Pancreas (tissue), 10 donors: ENCODE measurements at regions not wholly inside any gene's neighbourhood (a gene's known extent, or its start where the extent isn't known, plus 50 kb on each side); places are given as distances from the start of the nearest gene placed in this dataset.
"Not testable (repeated sequence)": the region's sequence is repeated elsewhere in the genome, so short reads cannot be mapped to it uniquely, and the experiment has no call there.

Experiments used
- ATAC-seq, 4 donors: fragments of 200-7000 bp; cut with Tn5 transposase; one replicate each; pipeline versions ENCODE4 v1.8.0 to v1.9.1; 2020; ENCODE audit warnings: mild to moderate bottlenecking in 4 of 4, moderate library complexity in 4 of 4
- DNase-seq, 6 donors: peaks; one replicate each; pipeline ENCODE4 v3.0.0-alpha.2; 2020
- FAIRE-seq: peaks from 2 replicates; lab custom pipeline; 2012; peaks lifted over from hg19 to GRCh38; lab: Jason Lieb, UNC
- H3K27ac ChIP-seq, 4 donors: fragments of 200-600 bp; sonication (generic); 1 replicate in 3 of 4; 2 replicates in 1 of 4; pipeline versions ENCODE4 v1.5.0 to v1.8.0; 2020
- H3K27me3 ChIP-seq, 4 donors: fragments of 200-600 bp; one replicate each; pipeline ENCODE4 v1.8.0; 2021
- H3K36me3 ChIP-seq, 3 donors: fragments of 200-600 bp; sonication (generic) in 1 of 3; one replicate each; pipeline versions ENCODE4 v1.5.0 to v1.8.0; 2020 to 2021
- H3K4me1 ChIP-seq, 3 donors: fragments of 200-600 bp; one replicate each; pipeline ENCODE4 v1.8.0; 2021
- H3K4me3 ChIP-seq, 4 donors: fragments of 200-600 bp; sonication (generic) in 2 of 4; one replicate each; pipeline versions ENCODE4 v1.5.0 to v1.8.0; 2020 to 2021
- H3K9me3 ChIP-seq, 4 donors: fragments of 200-600 bp; one replicate each; pipeline ENCODE4 v1.8.0; 2021
- WGBS, 2 donors: extraction: QIAGEN DNeasy Blood & Tissue Kit; methylation state at CpG; one replicate each; pipeline ENCODE4 v1.1.7; 2013; 5-methylcytosine and 5-hydroxymethylcytosine counted together
- intact Hi-C, 3 donors: fragments of 100-400 bp; cut with DNase I; formaldehyde crosslinking; loops; one replicate each; pipeline versions ENCODE4 v1.11.1 to v1.14.2; 2022
- donor health status: healthy with polysubstance abuse.
- donor health status: DM: no; HTN: no; CAD: no; lungs with moderate emphysema.
- donor health status: DM: no; HTN: no; CAD: no.
- donor health status: control.
- donor health status: control.
- donor health status: Bipolar disorder and iron deficiency.
- donor health status: DM: yes; HTN: yes; CAD: no.
- donor health status: DM: no; HTN: no; CAD: no.
- donor health status: DM: no; HTN: no; CAD: no.
- donor health status: DM: yes; HTN: yes; CAD: no.

DNA sequence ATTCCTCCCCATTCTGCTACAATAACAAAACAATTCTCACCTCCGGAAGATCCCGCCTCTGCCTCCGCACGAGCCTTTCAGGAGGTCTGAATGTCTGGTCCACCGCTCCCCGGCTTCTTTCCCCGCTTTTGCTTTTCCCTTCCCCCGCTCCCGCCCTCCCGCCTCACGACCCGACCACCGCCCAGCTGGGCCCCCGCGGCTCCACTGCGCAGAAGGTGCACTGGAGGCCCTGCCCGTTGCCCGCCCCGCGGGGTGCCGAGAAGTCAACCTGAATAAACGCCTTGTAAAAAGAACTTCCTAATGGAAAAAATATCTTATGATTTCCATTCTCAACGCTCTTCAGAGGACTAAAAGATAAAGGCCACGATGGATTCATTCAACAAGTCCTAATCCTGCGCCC is 93.8 kb upstream of the NBPF11 start:
- H3K4me1 ChIP-seq, FAIRE-seq, DNase-seq, H3K36me3 ChIP-seq, H3K9me3 ChIP-seq, H3K27ac ChIP-seq, H3K4me3 ChIP-seq, intact Hi-C loops, H3K27me3 ChIP-seq: not testable (repeated sequence)
- peak in 1 of 4 donors; percentile 34 for ATAC-seq
- 0 to 31% methylated on average over 2 to 14 of the region's 25 CpGs for whole genome bisulfite sequencing, 2 donors

GRCh38 chr1:148245443-148245842 is 93.4 kb upstream of the NBPF11 start:
- ATAC-seq: peak in 3 of 4 donors; percentile 37 to 45 (median 44)
- H3K27me3 ChIP-seq, DNase-seq, H3K27ac ChIP-seq, intact Hi-C loops, H3K4me3 ChIP-seq, FAIRE-seq, H3K9me3 ChIP-seq, H3K4me1 ChIP-seq, H3K36me3 ChIP-seq: not testable (repeated sequence)
- no CpG with 5 or more reads among the region's 6 CpGs for WGBS, 2 donors

DNA sequence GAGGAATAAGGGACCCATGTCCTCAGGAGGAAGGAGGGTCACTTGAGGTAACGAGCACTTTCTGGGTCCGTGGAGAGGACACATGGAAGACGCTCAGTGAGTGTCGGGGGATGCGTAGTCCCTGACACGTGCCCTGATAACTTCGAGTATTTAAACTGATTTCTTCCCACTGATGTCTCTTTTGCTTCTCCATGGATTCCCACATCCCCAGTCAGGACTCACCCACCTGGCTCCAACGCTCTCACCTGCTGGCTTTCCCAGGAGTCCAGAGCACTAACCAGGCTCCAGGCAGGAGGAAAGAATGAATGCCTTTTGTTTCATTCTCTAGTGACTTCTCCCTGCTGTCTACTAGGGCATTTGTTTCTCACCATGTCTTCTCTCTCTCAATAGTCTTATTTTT is 81.2 kb upstream of the NBPF11 start:
- H3K27me3 ChIP-seq, H3K4me1 ChIP-seq, FAIRE-seq, H3K36me3 ChIP-seq, H3K9me3 ChIP-seq, H3K4me3 ChIP-seq, ATAC-seq, intact Hi-C loops, H3K27ac ChIP-seq: not testable (repeated sequence)
- DNase-seq: peak in 1 of 6 donors; percentile 4
- WGBS, 2 donors: 59 to 63% methylated on average over 6 to 7 of the region's 8 CpGs

GRCh38 chr1:148228846-148229245 is 76.8 kb upstream of the NBPF11 start:
- intact Hi-C loops, H3K27me3 ChIP-seq, H3K4me1 ChIP-seq, ATAC-seq, H3K36me3 ChIP-seq, FAIRE-seq, H3K27ac ChIP-seq, H3K9me3 ChIP-seq, H3K4me3 ChIP-seq, DNase-seq: not testable (repeated sequence)
- 77 to 88% methylated on average over 4 of the region's 5 CpGs for WGBS, 2 donors

DNA sequence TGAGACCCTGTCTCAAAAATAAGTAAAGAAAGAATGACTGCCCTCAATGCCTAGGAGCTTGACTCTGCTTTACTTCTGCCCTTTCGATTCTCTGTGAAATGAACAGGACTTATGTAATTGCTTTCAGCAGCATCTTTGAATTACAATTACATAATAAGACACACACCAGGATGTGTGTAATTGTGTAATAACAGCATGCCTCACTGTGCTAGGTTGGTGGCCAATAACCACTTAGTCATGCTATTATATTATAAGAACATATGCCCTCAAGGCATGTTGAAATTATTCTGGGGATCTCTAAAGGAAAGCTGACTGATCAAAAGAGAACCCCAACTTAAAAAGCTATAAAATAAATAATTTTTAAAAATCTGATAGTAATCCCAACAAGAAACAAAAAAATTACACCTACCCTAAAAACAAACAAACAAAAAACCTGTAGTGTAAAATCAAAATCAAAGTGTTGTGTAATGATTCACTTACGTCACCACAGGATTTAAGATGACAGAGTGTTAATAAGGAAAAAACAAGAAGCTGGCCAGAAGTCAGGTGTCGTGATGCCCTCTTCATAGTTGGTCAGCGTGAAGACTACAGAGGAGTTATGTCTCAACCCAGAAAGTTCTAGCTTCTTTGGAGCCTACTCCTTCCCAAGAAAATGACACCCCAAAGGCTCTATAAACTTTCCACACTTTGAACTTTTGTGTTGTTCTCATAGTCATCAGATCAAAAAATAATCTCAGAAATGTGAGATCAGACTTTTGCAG is 70.5 kb upstream of the NBPF11 start:
- H3K9me3 ChIP-seq, FAIRE-seq, H3K4me3 ChIP-seq, H3K27ac ChIP-seq, intact Hi-C loops, H3K4me1 ChIP-seq, ATAC-seq, H3K36me3 ChIP-seq, DNase-seq, H3K27me3 ChIP-seq: not testable (repeated sequence)
- WGBS, 2 donors: no CpG with 5 or more reads among the region's 4 CpGs

DNA sequence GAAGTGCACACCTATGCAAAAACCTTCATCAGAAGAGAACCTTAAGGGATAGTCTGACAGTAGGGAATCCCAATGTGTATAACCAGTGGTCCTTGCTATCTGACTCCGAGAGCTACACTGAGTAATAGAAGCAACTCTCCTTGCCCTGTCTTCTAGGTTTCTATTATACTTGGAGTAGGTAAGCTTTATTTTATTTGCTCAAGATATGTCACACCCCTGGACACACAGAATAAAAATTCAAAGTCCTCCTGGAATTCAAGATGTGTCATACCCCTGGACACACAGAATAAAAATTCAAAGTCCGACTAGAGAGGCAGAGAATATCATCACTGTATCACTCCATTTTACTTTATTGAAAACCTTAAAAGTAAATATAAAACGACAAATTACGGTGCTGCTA is 69.5 kb upstream of the NBPF11 start:
- H3K4me1 ChIP-seq, DNase-seq, H3K9me3 ChIP-seq, ATAC-seq, H3K4me3 ChIP-seq, H3K27me3 ChIP-seq, H3K36me3 ChIP-seq, H3K27ac ChIP-seq, intact Hi-C loops, FAIRE-seq: not testable (repeated sequence)
- WGBS, 2 donors: no CpG with 5 or more reads among the region's 4 CpGs

- ATAC-seq, H3K9me3 ChIP-seq, H3K4me3 ChIP-seq, DNase-seq, FAIRE-seq, H3K36me3 ChIP-seq, H3K4me1 ChIP-seq, H3K27me3 ChIP-seq, H3K27ac ChIP-seq, intact Hi-C loops: not testable (repeated sequence)
- WGBS, 2 donors: no CpG with 5 or more reads among the region's 4 CpGs
Measured at GRCh38 chr1:148219229-148219628, 67.1 kb upstream of the NBPF11 start.

DNA sequence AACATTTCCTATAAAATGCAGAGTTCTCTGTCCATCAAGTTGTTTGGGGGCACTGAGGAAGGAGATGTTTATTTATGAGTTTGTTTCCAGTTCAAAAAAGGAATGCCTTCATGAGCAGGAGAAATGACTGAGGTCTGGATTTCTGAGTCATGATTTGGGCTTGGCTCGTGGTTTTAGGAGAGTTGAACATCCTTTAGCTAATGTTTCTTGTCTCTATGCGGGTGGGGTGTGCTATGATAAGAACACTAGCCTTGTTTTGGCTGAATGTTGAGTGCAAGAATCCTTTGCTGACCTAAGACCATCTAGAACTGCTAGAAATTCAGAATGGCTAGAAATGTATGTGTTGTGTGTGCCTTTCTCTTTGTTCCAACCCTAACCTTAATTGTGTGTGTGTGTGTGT is 59.1 kb upstream of the NBPF11 start:
- H3K36me3 ChIP-seq, ATAC-seq, H3K4me1 ChIP-seq, H3K4me3 ChIP-seq, H3K27me3 ChIP-seq, DNase-seq, H3K9me3 ChIP-seq, H3K27ac ChIP-seq, FAIRE-seq, intact Hi-C loops: not testable (repeated sequence)
- WGBS, 2 donors: no CpG with 5 or more reads among the region's 2 CpGs

DNA sequence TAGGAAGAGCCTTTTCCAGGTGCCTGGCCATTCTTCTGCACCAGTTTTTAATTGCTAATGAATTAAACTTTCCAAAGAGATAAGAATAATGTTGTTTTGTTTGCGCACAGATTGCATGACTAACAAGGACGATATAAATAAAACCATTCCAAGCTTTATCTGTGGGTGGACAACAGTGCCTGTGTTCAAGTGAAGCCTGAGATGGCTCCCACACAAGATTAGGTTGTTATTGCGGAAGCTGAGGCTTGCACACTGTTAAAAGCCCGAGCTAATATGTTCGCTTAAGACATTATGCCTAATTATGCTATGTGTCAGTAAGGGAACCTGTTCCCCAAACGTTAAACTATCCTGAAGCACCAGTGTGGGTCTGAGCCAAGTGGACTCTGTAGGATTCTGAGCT is 58.5 kb upstream of the NBPF11 start:
- no CpG with 5 or more reads among the region's 6 CpGs for WGBS, 2 donors

GRCh38 chr1:148210166-148210565 is 58.1 kb upstream of the NBPF11 start:
- H3K4me3 ChIP-seq, intact Hi-C loops, H3K27ac ChIP-seq, H3K9me3 ChIP-seq, DNase-seq, H3K36me3 ChIP-seq, H3K27me3 ChIP-seq, H3K4me1 ChIP-seq, FAIRE-seq, ATAC-seq: not testable (repeated sequence)
- no CpG with 5 or more reads among the region's 4 CpGs for WGBS, 2 donors

More for the DNA sequence above, 58.5 kb upstream of the NBPF11 start:
- H3K4me1 ChIP-seq, H3K27me3 ChIP-seq, H3K36me3 ChIP-seq, ATAC-seq, H3K27ac ChIP-seq, FAIRE-seq, DNase-seq, intact Hi-C loops, H3K9me3 ChIP-seq, H3K4me3 ChIP-seq: not testable (repeated sequence)

GRCh38 chr1:148202013-148202412 is 49.9 kb upstream of the NBPF11 start:
- DNase-seq, H3K27me3 ChIP-seq, H3K9me3 ChIP-seq, H3K36me3 ChIP-seq, H3K4me1 ChIP-seq, intact Hi-C loops, H3K4me3 ChIP-seq, H3K27ac ChIP-seq, ATAC-seq, FAIRE-seq: not testable (repeated sequence)
- WGBS, 2 donors: no CpG with 5 or more reads among the region's 6 CpGs
